GM23338 (cell line): ENCODE measurements at regions not wholly inside any gene's neighbourhood (a gene's known extent, or its start where the extent isn't known, plus 50 kb on each side); places are given as distances from the start of the nearest gene placed in this dataset.

Experiments used
- CTCF ChIP-seq, 2 experiments: fragments of 200-600 bp in 1 of 2; sonication (generic) in 1 of 2; conservative IDR thresholded peaks; 2 replicates each; pipeline versions ENCODE4 v1.5.1 to v1.6.1; 2016 to 2017; ENCODE audit warnings: antibody characterized with exemption in 2 of 2, low read depth in 2 of 2, mild to moderate bottlenecking in 2 of 2, moderate library complexity in 1 of 2
- EZH2 ChIP-seq: fragments of 200-600 bp; sonication (generic); IDR thresholded peaks from one replicate; pipeline ENCODE4 v1.8.0; 2017; ENCODE audit warnings: antibody characterized with exemption, mild to moderate bottlenecking, low read depth; ENCODE audit not compliant: unreplicated experiment
- POLR2AphosphoS5 ChIP-seq: IDR thresholded peaks from 2 replicates; pipeline ENCODE4 v1.6.1; 2016; ENCODE audit warnings: antibody characterized with exemption, low read depth
- REST ChIP-seq: IDR thresholded peaks from one replicate; pipeline ENCODE4 v1.6.1; 2018; ENCODE audit warnings: antibody characterized with exemption; ENCODE audit not compliant: unreplicated experiment
- ZNF462 ChIP-seq: fragments of 250-450 bp; sonication (Bioruptor Pico); IDR thresholded peaks from 2 replicates; pipeline ENCODE4 v1.5.0; 2020; ENCODE audit warnings: mild to moderate bottlenecking, moderate library complexity

GRCh38 chrX:35244796-35245508, 302.4 kb downstream of the FAM47B start:
- TF ChIP-seq CTCF (conservative IDR thresholded peaks at IDR 0.05; ENCODE audit: low read depth in 2 of 2) (no peak), POLR2AphosphoS5 (no peak), REST (no peak), ZNF462 (no peak), EZH2 (no peak)
